ENCODE measurements at regions not wholly inside any gene's neighbourhood (a gene's known extent, or its start where the extent isn't known, plus 50 kb on each side); places are given as distances from the start of the nearest gene placed in this dataset.
A peak's percentile ranks its signal among the peaks of the same experiment; 100 is the strongest.

DNA sequence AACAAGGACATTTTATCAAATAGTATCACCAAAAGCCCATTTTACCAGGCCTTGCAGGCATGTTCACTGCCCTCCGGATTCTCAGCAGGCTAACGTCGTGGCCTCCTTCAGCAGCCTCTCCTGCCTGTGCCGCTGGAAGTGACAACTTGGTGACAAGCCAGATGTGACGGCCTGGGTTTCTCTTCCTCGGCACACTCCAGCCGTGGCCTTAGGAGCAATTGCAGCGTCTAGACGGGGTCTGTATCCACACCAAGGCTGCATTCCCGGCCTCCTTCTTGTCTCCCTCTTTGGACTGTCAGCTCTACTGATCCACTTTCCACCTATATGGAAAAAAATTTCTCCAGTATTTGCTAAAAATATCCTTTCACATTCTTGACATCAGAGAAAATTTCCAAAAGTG, 145.3 kb upstream of the MGMT start:
- Histone ChIP-seq H3K18ac (ENCODE audit: low read length) (peak overlapping the region; percentile 3), H3K4me1 (ENCODE audit: control insufficient read depth in 2 of 2, insufficient read depth in 1 of 2, low read depth in 1 of 2, low read length in 2 of 2) (peaks cover 0 to 8% of the 10 kb centered on the region in 2 donors), H2BK5ac (ENCODE audit: low read length) (no peak overlapping the region), H4K8ac (ENCODE audit: low read depth, low read length) (no peak overlapping the region), H4K91ac (ENCODE audit: low read depth, low read length, poor library complexity) (no peak overlapping the region), H2AFZ (ENCODE audit: low read length) (no peak overlapping the region), H3K14ac (ENCODE audit: low read length) (no peak overlapping the region), H3K4ac (ENCODE audit: low read length) (no peak overlapping the region), H3K23ac (ENCODE audit: low read depth, low read length, poor library complexity) (no peak overlapping the region), H3K36me3 (replicated peaks in 1 of 2; ENCODE audit: control insufficient read depth in 2 of 2, insufficient read depth in 2 of 2, low read length in 2 of 2) (no peaks in the 10 kb centered on the region), H3K27ac (replicated peaks; ENCODE audit: low read length) (no peak overlapping the region), H2BK120ac (ENCODE audit: low read depth, low read length) (no peak overlapping the region), H2BK12ac (ENCODE audit: low read length) (no peak overlapping the region), H3K4me3 (ENCODE audit: low read length in 2 of 2) (no peak overlapping the region), H2BK15ac (ENCODE audit: low read length) (no peak overlapping the region), H3K27me3 (ENCODE audit: control insufficient read depth in 3 of 3, insufficient read depth in 3 of 3, low read depth in 1 of 3, low read length in 3 of 3) (no peaks in the 10 kb centered on the region), H3K9ac (ENCODE audit: low read depth, low read length, poor library complexity) (no peak overlapping the region), H2AK5ac (ENCODE audit: low read depth, low read length) (no peak overlapping the region), H3K4me2 (ENCODE audit: insufficient read depth, low read length, poor library complexity, severe bottlenecking) (no peak overlapping the region), H3K9me3 (replicated peaks in 1 of 2; ENCODE audit: control insufficient read depth in 2 of 2, insufficient read depth in 1 of 2, low read depth in 1 of 2, low read length in 2 of 2) (peaks cover 0 to 2% of the 10 kb centered on the region in 2 donors), H3K79me1 (ENCODE audit: low read depth, low read length) (no peaks in the 10 kb centered on the region)
- no CpG with 5 or more reads among the region's 10 CpGs for WGBS, 2 donors (ENCODE audit: extremely low coverage in 2 of 2, insufficient read length in 2 of 2, insufficient replicate concordance in 1 of 2)
- no peak for DNase-seq (ENCODE audit: low spot score)

DNA sequence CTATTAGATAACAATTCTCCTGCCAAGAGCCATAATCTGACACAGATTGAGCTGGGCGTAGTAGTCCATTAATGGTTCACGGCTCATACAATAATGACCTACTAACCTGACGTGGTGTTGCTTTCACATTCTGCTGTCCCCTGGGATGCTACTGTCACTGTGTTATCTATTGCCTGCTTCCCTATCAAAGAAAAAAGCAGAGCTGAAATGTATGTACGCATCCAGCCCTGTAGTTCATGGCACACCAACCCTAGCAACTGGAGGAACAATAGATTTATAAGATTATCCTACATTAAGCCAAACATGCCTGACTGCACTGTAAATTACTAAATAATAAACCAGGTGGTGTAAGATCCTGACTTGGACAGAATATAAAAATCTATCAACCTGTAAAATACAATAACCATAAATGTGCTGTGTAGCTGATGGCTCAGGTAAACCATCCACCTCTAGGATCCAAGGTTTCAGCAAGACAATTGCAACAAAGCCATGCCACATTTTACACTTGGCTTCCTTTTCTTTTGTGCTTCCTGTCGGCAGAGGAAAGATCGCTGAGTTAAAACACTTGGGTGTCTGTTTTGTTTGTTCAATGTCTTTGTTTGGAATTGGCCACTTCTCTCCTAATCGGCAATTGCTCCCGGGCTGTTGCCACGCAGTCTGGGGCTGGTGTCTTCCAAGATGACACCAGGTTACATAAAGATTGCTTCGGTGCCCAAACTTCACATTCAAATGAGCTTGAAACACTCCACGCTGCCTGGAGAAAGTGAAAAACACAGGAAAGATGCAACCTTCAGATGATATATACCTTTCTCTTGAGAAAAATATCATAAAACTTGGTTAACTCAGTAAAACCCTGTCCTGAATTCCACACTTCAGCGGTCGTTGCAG, 143.9 kb upstream of the MGMT start:
- no peak overlapping the region for H3K27ac ChIP-seq (replicated peaks; ENCODE audit: low read length)
- H3K36me3 ChIP-seq (replicated peaks in 1 of 2; ENCODE audit: control insufficient read depth in 2 of 2, insufficient read depth in 2 of 2, low read length in 2 of 2), result peaks cover 0 to 1% of the 10 kb centered on the region in 2 donors
- H3K9ac ChIP-seq (ENCODE audit: low read depth, low read length, poor library complexity), result no peak overlapping the region
- H2BK12ac ChIP-seq (ENCODE audit: low read length), result no peak overlapping the region
- DNase-seq (ENCODE audit: low spot score), result no peak
- H2AK5ac ChIP-seq (ENCODE audit: low read depth, low read length), result no peak overlapping the region
- no peak overlapping the region for H2BK15ac ChIP-seq (ENCODE audit: low read length)
- no peak overlapping the region for H3K23ac ChIP-seq (ENCODE audit: low read depth, low read length, poor library complexity)
- peaks cover 0 to 8% of the 10 kb centered on the region in 2 donors for H3K4me1 ChIP-seq (ENCODE audit: control insufficient read depth in 2 of 2, insufficient read depth in 1 of 2, low read depth in 1 of 2, low read length in 2 of 2)
- no peak overlapping the region for H2BK120ac ChIP-seq (ENCODE audit: low read depth, low read length)
- H3K4me2 ChIP-seq (ENCODE audit: insufficient read depth, low read length, poor library complexity, severe bottlenecking), result no peak overlapping the region
- peaks cover 0 to 2% of the 10 kb centered on the region in 2 donors for H3K9me3 ChIP-seq (replicated peaks in 1 of 2; ENCODE audit: control insufficient read depth in 2 of 2, insufficient read depth in 1 of 2, low read depth in 1 of 2, low read length in 2 of 2)
- no peak overlapping the region for H2BK5ac ChIP-seq (ENCODE audit: low read length)
- no peaks in the 10 kb centered on the region for H3K27me3 ChIP-seq (ENCODE audit: control insufficient read depth in 3 of 3, insufficient read depth in 3 of 3, low read depth in 1 of 3, low read length in 3 of 3)
- no CpG with 5 or more reads among the region's 13 CpGs for WGBS, 2 donors (ENCODE audit: extremely low coverage in 2 of 2, insufficient read length in 2 of 2, insufficient replicate concordance in 1 of 2)
- no peak overlapping the region for H4K91ac ChIP-seq (ENCODE audit: low read depth, low read length, poor library complexity)
- no peak overlapping the region for H3K18ac ChIP-seq (ENCODE audit: low read length)
- no peak overlapping the region for H3K4ac ChIP-seq (ENCODE audit: low read length)
- no peak overlapping the region for H2AFZ ChIP-seq (ENCODE audit: low read length)
- H3K79me1 ChIP-seq (ENCODE audit: low read depth, low read length), result no peaks in the 10 kb centered on the region
- no peak overlapping the region for H4K8ac ChIP-seq (ENCODE audit: low read depth, low read length)
- H3K14ac ChIP-seq (ENCODE audit: low read length), result no peak overlapping the region
- H3K4me3 ChIP-seq (ENCODE audit: low read length in 2 of 2), result no peak overlapping the region

DNA sequence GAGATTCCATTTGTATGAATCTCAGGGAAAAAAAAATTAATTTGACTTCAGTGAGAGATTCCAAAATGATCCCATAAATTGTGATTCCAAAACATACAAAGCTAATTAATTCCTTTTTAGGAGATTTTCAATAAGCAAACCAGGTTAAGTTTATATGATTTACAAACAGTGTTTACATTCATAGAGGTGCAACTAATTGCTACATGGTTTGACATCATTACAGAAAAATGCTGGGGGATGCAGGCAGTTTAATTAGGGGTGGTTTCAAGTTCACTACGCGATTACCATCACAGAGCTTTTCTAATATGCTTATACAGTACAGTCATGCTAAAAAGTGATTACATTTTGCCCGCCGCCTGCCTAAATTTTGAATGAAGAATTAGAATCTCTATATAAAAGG, 143.2 kb upstream of the MGMT start:
- Histone ChIP-seq H4K8ac (ENCODE audit: low read depth, low read length) (no peak overlapping the region), H3K36me3 (replicated peaks in 1 of 2; ENCODE audit: control insufficient read depth in 2 of 2, insufficient read depth in 2 of 2, low read length in 2 of 2) (peaks cover 0 to 1% of the 10 kb centered on the region in 2 donors), H3K4me2 (ENCODE audit: insufficient read depth, low read length, poor library complexity, severe bottlenecking) (no peak overlapping the region), H3K27ac (replicated peaks; ENCODE audit: low read length) (no peak overlapping the region), H3K18ac (ENCODE audit: low read length) (no peak overlapping the region), H4K91ac (ENCODE audit: low read depth, low read length, poor library complexity) (no peak overlapping the region), H2BK120ac (ENCODE audit: low read depth, low read length) (no peak overlapping the region), H2BK12ac (ENCODE audit: low read length) (no peak overlapping the region), H3K27me3 (ENCODE audit: control insufficient read depth in 3 of 3, insufficient read depth in 3 of 3, low read depth in 1 of 3, low read length in 3 of 3) (no peaks in the 10 kb centered on the region), H3K4me1 (ENCODE audit: control insufficient read depth in 2 of 2, insufficient read depth in 1 of 2, low read depth in 1 of 2, low read length in 2 of 2) (peaks cover 0 to 8% of the 10 kb centered on the region in 2 donors), H3K9ac (ENCODE audit: low read depth, low read length, poor library complexity) (no peak overlapping the region), H3K14ac (ENCODE audit: low read length) (no peak overlapping the region), H2BK5ac (ENCODE audit: low read length) (no peak overlapping the region), H2BK15ac (ENCODE audit: low read length) (no peak overlapping the region), H2AK5ac (ENCODE audit: low read depth, low read length) (no peak overlapping the region), H3K9me3 (replicated peaks in 1 of 2; ENCODE audit: control insufficient read depth in 2 of 2, insufficient read depth in 1 of 2, low read depth in 1 of 2, low read length in 2 of 2) (peaks cover 0 to 2% of the 10 kb centered on the region in 2 donors), H2AFZ (ENCODE audit: low read length) (no peak overlapping the region), H3K23ac (ENCODE audit: low read depth, low read length, poor library complexity) (no peak overlapping the region), H3K79me1 (ENCODE audit: low read depth, low read length) (no peaks in the 10 kb centered on the region), H3K4me3 (ENCODE audit: low read length in 2 of 2) (no peak overlapping the region), H3K4ac (ENCODE audit: low read length) (no peak overlapping the region)
- no CpG with 5 or more reads among the region's 4 CpGs for WGBS, 2 donors (ENCODE audit: extremely low coverage in 2 of 2, insufficient read length in 2 of 2, insufficient replicate concordance in 1 of 2)
- DNase-seq (ENCODE audit: low spot score), result no peak

- Histone ChIP-seq H2BK15ac (ENCODE audit: low read length) (no peak overlapping the region), H2AK5ac (ENCODE audit: low read depth, low read length) (no peak overlapping the region), H3K36me3 (replicated peaks in 1 of 2; ENCODE audit: control insufficient read depth in 2 of 2, insufficient read depth in 2 of 2, low read length in 2 of 2) (peaks cover 0 to 1% of the 10 kb centered on the region in 2 donors), H2BK120ac (ENCODE audit: low read depth, low read length) (no peak overlapping the region), H3K27me3 (ENCODE audit: control insufficient read depth in 3 of 3, insufficient read depth in 3 of 3, low read depth in 1 of 3, low read length in 3 of 3) (no peaks in the 10 kb centered on the region), H2BK12ac (ENCODE audit: low read length) (no peak overlapping the region), H3K9me3 (replicated peaks in 1 of 2; ENCODE audit: control insufficient read depth in 2 of 2, insufficient read depth in 1 of 2, low read depth in 1 of 2, low read length in 2 of 2) (peaks cover 0 to 2% of the 10 kb centered on the region in 2 donors), H3K4me2 (ENCODE audit: insufficient read depth, low read length, poor library complexity, severe bottlenecking) (no peak overlapping the region), H2BK5ac (ENCODE audit: low read length) (no peak overlapping the region), H3K4me3 (ENCODE audit: low read length in 2 of 2) (no peak overlapping the region), H3K18ac (ENCODE audit: low read length) (no peak overlapping the region), H2AFZ (ENCODE audit: low read length) (no peak overlapping the region), H4K91ac (ENCODE audit: low read depth, low read length, poor library complexity) (no peak overlapping the region), H3K14ac (ENCODE audit: low read length) (no peak overlapping the region), H3K27ac (replicated peaks; ENCODE audit: low read length) (no peak overlapping the region), H3K4me1 (ENCODE audit: control insufficient read depth in 2 of 2, insufficient read depth in 1 of 2, low read depth in 1 of 2, low read length in 2 of 2) (peaks cover 0 to 8% of the 10 kb centered on the region in 2 donors), H4K8ac (ENCODE audit: low read depth, low read length) (no peak overlapping the region), H3K23ac (ENCODE audit: low read depth, low read length, poor library complexity) (no peak overlapping the region), H3K9ac (ENCODE audit: low read depth, low read length, poor library complexity) (no peak overlapping the region), H3K4ac (ENCODE audit: low read length) (no peak overlapping the region), H3K79me1 (ENCODE audit: low read depth, low read length) (no peaks in the 10 kb centered on the region)
- no CpG with 5 or more reads among the region's 2 CpGs for WGBS, 2 donors (ENCODE audit: extremely low coverage in 2 of 2, insufficient read length in 2 of 2, insufficient replicate concordance in 1 of 2)
- DNase-seq (ENCODE audit: low spot score), result no peak
Observed at GRCh38 chr10:129325893-129326292, 141.1 kb upstream of the MGMT start.

Measured in neuronal stem cell (in vitro differentiated cells).